ENCODE measurements at regions not wholly inside any gene's neighbourhood (a gene's known extent, or its start where the extent isn't known, plus 50 kb on each side); places are given as distances from the start of the nearest gene placed in this dataset.

- no peak for TF ChIP-seq EZH2phosphoT487 (IDR thresholded peaks at IDR 0.05; ENCODE audit: borderline replicate concordance, low read depth, low read length)
- TF ChIP-seq CTCF (conservative IDR thresholded peaks at IDR 0.05; ENCODE audit: low read length) = no peak
Observed at GRCh38 chr20:25858495-25859425, 162.1 kb upstream of the ZNF337 start.
